GM21390 (cell line): ENCODE measurements at regions not wholly inside any gene's neighbourhood (a gene's known extent, or its start where the extent isn't known, plus 50 kb on each side); places are given as distances from the start of the nearest gene placed in this dataset.
"Not testable (repeated sequence)": the region's sequence is repeated elsewhere in the genome, so short reads cannot be mapped to it uniquely, and the experiment has no call there.

Experiments used
- ATAC-seq: cut with Tn5 transposase; IDR thresholded peaks from one replicate; pipeline ENCODE4 v1.9.1; 2021; ENCODE audit not compliant: unreplicated experiment

DNA sequence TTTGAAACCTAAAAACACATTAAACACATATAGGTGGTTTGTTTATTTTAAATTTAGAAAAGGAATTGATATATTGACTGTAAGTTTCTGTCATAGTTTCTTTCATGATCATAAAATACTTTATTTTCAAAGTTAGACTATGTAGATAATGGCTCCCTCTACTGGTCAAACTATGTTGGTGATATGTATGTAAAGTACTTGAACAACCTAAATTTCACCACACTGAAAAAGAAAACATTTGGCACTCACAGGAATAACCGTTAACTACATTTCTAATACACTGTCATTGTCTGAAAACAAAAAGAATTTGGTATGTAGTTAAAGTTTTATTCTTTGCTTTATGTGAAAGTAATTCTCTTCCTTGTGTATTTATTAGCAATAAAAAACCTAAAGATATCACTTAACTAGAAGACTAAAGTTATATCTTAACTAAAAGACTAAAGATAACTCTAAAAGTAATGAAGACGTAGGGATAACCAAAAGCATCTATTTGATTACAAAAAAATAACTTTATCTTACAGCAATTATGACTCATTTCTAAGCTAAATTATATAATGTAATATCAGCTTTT is 427.5 kb downstream of the VGLL3 start:
- ATAC-seq = peak; percentile 77

GRCh38 chr3:86562090-86562489 is 428.9 kb downstream of the VGLL3 start:
- ATAC-seq = no peak

GRCh38 chr3:86561215-86561614 is 429.7 kb downstream of the VGLL3 start:
- ATAC-seq = no peak

- no peak for ATAC-seq
These were observed 436.6 kb downstream of the VGLL3 start for GRCh38 chr3:86554383-86554782.

DNA sequence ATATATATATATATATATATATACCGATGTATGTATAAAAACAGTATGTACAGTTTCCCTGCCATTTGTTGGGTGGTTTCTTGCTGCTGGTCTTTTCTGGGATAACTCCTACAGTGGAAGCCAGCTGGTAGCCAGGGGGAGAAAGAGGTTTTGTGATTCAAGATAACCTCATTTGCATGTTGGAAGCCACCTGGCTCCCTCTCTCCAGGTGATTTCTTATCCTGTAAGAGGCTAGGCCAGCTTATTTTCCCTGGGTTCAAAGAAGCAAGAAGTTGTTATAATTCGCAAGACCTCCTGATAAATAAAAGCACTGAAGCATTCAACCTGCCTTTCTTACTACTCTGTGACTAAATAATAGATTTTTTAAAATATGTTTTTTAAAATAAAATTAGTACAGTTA is 443.3 kb downstream of the VGLL3 start:
- no peak for ATAC-seq

- no peak for ATAC-seq
These were observed 453.8 kb downstream of the VGLL3 start for GRCh38 chr3:86537171-86537570.

DNA sequence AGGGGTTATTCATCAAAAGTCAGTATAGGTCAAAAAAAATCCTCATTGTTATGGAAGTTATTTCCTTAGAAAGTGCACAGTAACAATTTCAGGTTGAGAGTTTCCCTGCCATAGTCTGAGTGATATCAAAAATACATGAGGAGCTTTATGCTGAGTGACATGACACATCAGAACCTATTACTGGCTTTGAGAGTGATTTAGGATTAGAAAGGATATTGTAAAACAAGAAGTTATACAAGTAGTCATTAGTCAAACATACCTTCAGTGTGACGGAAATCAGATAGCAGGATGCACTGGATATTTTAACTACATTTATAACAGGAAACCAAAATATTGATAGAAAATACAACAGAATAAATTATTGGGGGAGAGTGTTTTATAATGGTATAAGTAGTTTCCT is 471.1 kb downstream of the VGLL3 start:
- ATAC-seq = no peak

DNA sequence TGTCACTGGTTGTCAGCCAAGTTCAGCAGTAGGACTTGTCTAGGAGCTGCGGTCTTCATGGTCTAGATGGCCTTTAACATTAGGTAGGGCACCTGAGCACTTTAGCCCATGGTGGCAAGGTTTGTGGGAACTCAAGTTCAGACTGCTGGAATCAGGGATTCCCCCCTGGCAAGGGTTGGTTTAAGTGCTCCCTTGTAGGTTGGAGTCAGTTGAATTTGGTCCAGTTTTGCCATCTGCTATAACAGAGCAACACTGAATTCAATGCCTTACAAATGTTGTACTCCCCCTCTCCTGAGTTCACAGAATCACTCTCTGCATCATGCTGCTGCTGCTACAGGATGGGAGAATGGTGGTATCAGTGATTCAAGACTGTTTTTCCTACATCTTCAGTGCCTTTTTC is 509.3 kb downstream of the VGLL3 start:
- no peak for ATAC-seq

- ATAC-seq = no peak
These were observed 509.9 kb downstream of the VGLL3 start for GRCh38 chr3:86481031-86481430.

GRCh38 chr3:86464180-86464579 is 526.8 kb downstream of the VGLL3 start:
- no peak for ATAC-seq

DNA sequence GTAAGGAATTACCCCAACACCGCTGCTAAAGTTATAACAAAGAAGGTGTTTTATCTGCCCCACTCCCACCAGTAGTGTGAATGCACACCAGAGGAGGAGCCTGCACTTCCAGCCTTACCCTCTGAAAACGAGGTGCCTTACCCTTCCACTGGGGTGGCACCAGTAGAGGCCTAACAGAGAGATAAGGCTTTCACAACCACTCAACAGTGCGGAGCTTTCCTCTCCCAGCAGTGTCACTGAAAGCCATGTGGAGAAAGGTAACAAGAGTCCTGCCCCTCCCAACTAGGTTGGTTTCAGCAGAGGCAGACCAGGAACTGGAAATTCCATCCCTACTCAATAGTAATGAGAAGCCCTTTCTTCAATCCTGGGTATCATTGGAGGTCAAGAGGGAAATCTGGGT is 539.2 kb downstream of the VGLL3 start:
- ATAC-seq = no peak

DNA sequence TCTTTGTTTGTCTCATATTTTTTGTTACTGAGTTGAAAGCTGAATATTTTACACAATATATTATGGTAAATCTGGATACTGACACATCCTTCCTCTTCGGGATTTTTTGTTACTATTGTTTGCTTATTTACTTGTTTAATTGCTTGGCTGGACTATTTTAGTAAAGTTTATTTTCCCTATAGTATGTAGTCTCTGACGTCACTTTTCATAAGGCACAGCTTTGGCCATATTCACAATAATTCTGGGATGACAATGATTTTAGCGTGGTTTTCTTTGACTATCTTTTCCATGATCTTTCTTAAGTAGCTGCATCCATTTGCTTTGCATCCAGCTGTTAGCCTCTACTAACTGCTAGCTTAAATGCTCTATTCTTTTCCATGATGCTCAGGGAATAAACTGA is 552.4 kb downstream of the VGLL3 start:
- no peak for ATAC-seq

DNA sequence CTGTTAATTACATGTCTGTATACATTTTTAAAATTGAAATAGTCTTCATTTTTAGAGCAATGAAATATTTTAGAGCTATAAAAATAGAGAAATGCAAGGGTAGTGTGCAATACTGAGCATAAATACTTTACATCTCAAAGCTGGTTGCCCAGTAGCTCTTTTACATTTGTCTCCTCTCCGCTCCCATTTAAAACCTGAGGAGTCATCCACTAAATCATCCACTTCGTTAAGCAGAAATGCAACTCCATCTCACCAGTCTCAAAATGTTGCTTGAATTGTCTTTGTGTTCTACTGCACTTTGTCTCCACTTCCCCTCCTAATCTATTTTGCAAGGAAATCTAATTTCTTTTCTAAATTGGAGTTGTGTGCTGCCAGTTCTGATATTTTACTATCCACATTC is 563.6 kb downstream of the VGLL3 start:
- ATAC-seq = no peak

DNA sequence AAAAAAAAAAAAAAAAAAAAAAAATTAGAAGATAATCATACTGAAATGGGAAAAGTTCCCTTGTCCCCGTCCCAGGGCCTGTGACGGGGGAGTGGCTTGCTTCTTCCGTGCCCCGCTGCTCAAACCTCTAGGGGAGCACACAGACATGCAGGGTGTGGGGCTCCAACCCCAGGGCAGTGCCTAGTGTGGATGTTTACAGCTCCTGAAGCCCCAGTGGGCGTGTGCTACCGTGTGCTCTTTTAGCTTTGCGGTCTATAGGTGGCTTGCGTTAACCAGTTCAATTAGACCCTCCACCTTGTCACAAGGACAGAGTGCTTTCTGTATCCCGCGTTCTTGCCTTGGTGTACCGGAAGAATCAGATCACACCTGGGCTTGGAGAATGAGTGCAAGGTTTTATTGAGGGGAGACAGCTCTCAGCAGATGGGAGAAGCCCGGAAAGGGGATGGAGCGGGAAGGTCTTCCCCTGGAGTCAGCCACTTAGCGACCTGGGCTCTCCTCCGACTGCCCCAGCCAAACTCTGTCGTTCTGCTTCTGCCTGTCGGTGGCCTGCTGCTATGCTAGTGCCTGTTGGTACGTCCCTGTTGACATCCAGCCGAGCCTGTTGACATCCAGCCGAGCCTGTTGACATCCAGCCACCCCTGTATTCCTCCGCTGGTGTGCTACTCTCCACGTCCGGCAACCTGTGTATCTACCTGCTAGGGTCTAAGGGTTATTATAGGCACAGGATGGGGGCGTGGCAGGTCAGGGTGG is 569.8 kb downstream of the VGLL3 start:
- ATAC-seq = no peak

DNA sequence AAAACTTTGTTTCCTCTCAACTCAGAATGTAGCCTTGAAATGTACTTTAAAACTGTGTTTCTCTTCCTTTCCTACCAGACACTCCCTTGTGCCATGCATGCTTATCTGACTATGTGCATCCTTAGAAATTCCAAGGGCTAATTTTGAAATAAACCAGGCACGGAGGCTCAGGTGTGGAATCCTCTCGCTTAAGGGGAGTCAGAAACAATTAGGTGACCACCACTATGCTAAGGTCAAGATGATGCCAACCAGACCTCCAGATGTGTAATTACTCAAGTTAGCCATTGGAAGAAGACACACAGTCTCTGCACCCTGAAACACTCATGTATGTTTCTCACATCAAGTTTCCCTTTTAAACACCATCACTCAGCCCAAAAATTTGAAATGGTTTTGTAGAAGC is 572.1 kb downstream of the VGLL3 start:
- no peak for ATAC-seq

DNA sequence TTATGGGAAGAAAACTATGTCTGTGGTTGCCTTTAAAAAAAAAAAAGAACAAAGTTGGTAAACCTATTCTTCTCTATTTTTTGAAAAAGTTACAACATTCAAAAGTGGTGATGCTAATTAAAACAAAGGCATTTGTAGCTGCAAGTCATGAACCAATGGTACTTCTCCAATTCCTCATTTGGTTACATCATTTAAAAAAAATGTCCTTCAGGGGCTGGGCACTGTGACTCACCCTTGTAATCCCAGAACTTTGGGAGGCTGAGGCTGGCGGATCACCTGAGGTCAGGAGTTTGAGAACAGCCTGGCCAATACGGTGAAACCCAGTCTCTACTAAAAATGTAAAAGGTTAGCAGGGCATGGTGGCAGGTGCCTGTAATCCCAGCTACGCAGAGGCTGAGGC is 574.6 kb downstream of the VGLL3 start:
- ATAC-seq = no peak

GRCh38 chr3:86413645-86414044 is 577.3 kb downstream of the VGLL3 start:
- no peak for ATAC-seq

DNA sequence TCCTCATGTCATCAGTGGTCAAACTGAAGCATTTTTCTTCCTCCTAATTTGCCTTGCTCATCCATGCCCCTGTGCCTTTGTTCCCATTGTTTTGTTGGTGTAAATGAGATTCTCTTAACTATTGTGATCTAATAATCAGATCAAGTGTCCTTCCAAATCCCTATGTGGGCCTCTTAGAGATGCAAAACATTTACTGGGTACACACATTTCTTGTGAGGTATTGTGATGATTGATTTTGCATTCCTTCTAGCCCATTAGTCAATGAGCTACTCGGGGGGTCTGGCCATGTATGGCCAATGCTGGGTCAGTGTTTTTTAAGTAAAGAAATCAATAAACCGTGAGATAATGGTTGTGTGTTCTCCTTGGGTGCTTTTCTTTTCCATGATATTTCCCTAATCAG is 580.4 kb downstream of the VGLL3 start:
- ATAC-seq = no peak

GRCh38 chr3:86389759-86390158 is 601.2 kb downstream of the VGLL3 start:
- ATAC-seq = not testable (repeated sequence)

DNA sequence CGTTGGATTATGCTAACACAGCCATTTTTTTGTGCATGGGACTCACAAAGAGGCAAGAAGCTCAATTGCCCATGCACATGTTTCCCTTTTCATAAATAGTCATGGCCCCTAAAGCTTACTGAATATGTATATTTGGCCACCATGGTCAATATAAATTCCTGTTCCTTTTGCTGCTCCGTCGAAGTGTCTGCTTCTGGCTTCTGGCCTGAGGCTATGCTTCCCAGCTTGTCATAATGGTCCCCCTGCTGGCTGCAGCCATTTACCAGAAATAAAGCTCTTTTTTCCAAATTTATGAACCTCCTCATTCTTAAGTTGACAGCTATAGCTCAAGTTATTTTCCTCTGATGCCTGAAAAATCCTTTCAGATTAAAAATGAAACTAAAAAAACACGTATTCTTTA is 602.1 kb downstream of the VGLL3 start:
- ATAC-seq = no peak

- no peak for ATAC-seq
These were observed 608.4 kb downstream of the VGLL3 start for GRCh38 chr3:86382556-86382955.

DNA sequence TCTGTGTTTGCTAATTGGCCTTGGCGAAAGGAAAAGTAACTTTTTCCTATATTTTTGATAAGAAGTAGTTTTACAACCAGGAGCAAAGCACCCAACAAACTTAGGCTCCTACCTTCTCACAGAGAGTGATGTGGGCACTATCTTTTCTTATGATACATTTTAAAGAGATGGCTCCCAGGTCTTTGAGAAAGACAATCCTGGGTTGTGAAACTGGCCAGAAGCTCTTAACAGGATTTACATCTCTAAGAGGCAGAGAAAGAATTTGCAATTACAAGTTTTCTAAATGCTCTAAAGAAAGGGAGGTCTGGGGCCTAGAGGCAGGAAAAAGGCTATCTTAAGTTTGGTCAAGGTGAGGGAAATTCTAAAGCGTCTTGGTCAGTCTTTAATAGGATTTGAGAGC is 609.7 kb downstream of the VGLL3 start:
- ATAC-seq = no peak

DNA sequence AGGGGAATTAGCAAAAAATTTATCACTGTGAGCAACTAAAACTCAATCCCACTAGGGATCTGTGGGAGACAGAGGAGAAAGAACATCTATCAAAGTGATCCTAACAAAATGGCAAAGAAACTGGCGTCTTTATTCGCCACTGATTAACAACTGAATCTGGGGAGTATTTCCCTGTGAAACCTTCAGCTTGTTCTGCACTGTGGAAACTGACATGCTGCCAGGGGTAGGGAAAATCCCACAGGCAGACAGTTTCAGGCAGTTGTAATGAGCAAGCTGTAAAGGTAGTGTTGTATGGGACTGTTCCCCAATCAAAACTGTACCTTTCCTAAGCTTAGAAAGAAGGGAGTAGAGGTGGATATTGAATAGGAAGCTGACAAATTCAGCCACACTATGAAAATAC is 611.7 kb downstream of the VGLL3 start:
- no peak for ATAC-seq
